HL-60 (cell line): ENCODE measurements at regions not wholly inside any gene's neighbourhood (a gene's known extent, or its start where the extent isn't known, plus 50 kb on each side); places are given as distances from the start of the nearest gene placed in this dataset.

Experiments
- CTCF ChIP-seq: IDR thresholded peaks from one replicate; pipeline ENCODE4 v1.5.1; 2011; ENCODE audit warnings: low read length, control low read depth, inconsistent platforms; ENCODE audit not compliant: insufficient read depth
- POLR2AphosphoS5 ChIP-seq: IDR thresholded peaks from 2 replicates; pipeline ENCODE4 v1.6.1; 2012; ENCODE audit warnings: low read depth

GRCh38 chr2:192578780-192579179 lies 384.0 kb upstream of the TMEFF2 start:
- no peak for TF ChIP-seq CTCF
- no peak for TF ChIP-seq POLR2AphosphoS5
